GM18517 (cell line): ENCODE measurements at regions not wholly inside any gene's neighbourhood (a gene's known extent, or its start where the extent isn't known, plus 50 kb on each side); places are given as distances from the start of the nearest gene placed in this dataset.

Experiments used
- ATAC-seq: cut with Tn5 transposase; IDR thresholded peaks from one replicate; pipeline ENCODE4 v1.9.1; 2021; ENCODE audit warnings: mild to moderate bottlenecking, moderate library complexity; ENCODE audit not compliant: unreplicated experiment

DNA sequence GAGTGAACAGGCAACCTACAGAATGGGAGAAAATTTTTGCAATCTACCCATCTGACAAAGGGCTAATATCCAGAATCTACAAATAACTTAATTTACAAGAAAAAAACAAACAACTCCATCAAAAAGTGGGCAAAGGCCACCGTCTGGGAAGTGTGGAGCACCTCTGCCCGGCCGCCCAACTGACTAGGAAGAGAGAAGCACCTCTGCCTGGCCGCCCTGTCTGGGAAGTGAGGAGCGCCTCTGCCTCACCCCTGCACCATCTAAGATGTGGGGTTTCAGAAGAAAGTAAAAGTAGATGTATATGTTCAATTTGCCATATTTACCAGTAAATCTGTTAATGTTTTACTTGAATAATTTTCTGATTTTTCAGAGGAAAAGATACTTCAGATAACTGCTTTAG lies 108.1 kb upstream of the TMEM161B start:
- no peak for ATAC-seq

DNA sequence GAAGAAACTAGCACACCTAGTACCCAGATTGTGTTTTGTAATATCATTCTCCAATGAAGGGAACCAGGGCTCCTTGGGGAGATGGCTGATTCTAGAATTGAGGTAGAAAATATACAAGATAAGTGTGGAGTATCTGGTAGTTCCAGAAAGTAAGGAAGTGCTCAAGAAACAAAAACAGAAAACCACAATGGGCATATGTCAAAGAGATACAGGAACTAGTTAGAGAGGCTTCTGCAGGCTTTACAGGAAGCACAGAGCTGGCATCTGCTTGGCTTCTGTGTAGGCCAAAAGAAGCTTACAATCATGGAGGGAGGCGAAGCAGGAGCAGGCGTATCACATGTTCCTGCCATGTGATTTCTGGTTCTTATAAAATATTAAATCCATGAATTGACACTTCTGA lies 105.7 kb upstream of the TMEM161B start:
- ATAC-seq = no peak

DNA sequence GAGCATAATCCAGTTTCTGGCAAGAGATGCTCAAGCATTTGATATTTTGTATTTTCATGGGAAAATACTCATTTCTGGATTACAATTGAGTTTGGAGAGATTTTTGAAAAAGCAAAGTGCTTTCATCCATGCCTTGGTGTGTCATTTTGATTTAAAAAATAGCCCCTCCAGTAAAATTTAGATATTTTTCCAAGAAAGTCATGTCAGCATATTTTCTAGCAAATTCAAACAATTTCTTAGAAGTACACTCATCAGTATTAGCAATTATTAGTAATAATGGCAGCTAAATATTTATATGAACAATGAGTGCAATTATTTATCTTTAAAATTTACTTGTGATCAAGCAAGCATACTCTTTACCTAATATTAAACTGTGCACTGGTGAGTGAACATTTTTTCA lies 102.2 kb upstream of the TMEM161B start:
- ATAC-seq = no peak

DNA sequence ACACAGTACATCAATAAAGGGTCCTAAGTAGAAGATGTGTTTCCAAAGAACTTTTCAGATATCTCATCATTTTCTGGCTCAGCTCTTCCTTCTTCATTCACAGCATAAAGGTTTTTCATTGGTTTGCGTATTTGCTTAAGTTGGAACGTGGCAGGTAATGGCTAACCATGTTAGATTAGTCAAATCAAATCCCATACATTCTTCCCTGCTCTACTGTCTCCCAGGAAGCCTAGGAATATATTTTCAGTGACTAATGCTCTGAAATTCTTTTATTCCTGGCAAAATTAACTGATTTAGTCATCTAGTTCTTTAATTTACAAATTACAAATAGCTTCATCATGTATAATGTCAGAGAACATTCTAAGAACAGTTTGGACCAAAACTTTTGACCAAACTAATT lies 99.6 kb upstream of the TMEM161B start:
- no peak for ATAC-seq

DNA sequence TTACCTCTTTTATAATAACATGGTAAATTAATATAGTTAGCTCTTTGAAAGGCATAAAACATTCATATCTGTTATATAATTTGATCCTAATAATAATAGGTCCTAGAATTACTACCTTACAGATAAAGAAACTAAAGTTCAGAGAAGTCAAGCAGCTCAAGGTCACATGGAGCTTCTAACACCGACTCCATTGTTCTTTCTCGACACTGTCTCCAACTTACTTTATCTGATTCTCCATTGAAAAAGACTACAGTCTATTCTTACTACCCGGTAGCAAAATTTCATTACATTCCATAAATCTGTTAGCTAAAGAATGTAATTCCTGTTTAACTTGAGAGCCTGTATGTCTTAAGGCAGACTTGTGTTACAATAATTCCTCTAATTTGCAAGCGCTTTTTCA lies 96.3 kb upstream of the TMEM161B start:
- ATAC-seq = no peak

DNA sequence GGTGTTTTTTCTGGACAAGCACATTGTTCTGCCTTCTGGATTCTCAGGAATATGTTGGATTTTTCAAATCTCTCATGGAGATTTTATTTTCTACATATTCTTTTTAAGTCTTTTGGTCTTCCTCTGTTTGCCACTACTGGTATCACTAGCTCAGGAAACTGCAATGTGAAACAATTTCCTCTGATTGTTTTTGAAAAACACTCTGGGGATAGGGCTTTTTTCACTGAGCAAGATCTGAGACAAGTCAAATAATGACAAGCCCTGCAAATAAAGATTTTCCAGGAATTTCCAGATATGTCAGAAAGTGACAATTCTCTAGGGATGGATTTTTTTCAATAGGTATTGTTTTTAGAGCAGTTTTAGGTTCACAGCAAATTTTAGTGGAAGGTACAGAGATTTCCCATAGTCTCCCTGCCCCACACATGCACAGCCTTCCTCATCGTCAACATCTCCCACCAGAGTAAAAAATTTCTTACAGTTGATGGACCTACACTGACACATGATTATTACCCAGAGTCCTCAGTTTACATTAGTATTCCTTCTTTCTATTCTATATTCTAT lies 86.9 kb upstream of the TMEM161B start:
- ATAC-seq = no peak

DNA sequence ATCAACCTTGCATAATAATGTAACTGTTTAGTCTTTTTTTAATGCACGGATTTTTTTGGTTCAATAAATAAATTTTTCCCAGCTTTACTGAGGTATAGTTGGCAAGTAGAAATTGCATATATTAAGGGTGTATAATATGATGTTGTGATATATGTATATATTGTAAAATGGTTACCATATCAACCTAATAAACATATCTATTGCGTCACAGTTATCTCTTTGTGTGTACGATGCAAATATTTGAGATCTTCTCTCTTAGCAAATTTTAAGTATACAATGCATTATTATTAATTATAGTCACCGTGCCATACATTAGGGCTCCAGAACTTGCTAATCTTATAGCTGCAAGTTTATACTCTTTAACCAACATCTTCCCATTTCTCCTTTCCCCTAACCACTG lies 57.2 kb upstream of the TMEM161B start:
- no peak for ATAC-seq

DNA sequence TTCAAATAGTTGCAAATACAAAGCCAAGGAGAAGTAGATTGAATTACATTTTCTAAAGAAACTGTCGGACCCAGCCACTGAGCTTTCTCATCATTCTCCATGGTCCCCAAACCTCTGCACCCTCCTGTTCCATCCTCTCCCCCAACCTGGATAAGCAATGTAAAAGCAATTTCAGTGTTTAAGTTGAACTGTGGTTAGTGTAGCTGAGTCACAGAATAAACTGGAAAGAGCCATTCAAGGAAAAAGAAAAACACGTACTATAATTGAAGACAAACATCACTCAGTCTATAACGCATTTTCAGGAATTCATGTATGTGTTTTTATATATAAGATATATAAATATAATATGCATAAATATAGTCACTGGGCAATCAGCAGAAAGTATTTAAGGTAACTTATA lies 54.1 kb upstream of the TMEM161B start:
- no peak for ATAC-seq
